ENCODE measurements at regions not wholly inside any gene's neighbourhood (a gene's known extent, or its start where the extent isn't known, plus 50 kb on each side); places are given as distances from the start of the nearest gene placed in this dataset.

- ChIA-PET POLR2A (no interaction called here), CTCF (interaction anchor here (1.5 kb wide), 1 partner anchor 16 kb away, joined by 3 read pairs; no protein-coding TSS in a partner anchor)
Observed at GRCh38 chr4:165613581-165613980, 234.8 kb downstream of the CPE start.

More at GRCh38 chr4:165613581-165613980, 234.8 kb downstream of the CPE start:
- dilution Hi-C loops (cut with MboI; ENCODE audit: extremely low pct_ligation_motif_present, low sequenced_read_pairs), result no loop called here
- no peaks in the 10 kb centered on the region for H3K4me1 ChIP-seq (ENCODE audit: control insufficient read depth, extremely low read depth, insufficient read depth, low read length)
- H3K79me2 ChIP-seq (ENCODE audit: control insufficient read depth, insufficient read depth, low read length), result no peaks in the 10 kb centered on the region
- no peaks in the 10 kb centered on the region for H4K20me1 ChIP-seq (replicated peaks; ENCODE audit: control insufficient read depth, extremely low read depth, insufficient read depth, low read length)
- no peak overlapping the region for H3K4me3 ChIP-seq (replicated peaks in 1 of 3; ENCODE audit: insufficient read depth in 1 of 3, low read depth in 1 of 3, low read length in 3 of 3)
- TF ChIP-seq FOS (IDR thresholded peaks at IDR 0.05; ENCODE audit: borderline replicate concordance, insufficient read depth, low read length), result no peak
- TF ChIP-seq POLR2AphosphoS5 (IDR thresholded peaks at IDR 0.05; ENCODE audit: insufficient read depth, low read depth, low read length), result no peak
- TF ChIP-seq EZH2 (IDR thresholded peaks at IDR 0.05; ENCODE audit: borderline replicate concordance, low read depth, low read length, severe bottlenecking), result no peak
- TF ChIP-seq GATA2 (IDR thresholded peaks at IDR 0.05; ENCODE audit: insufficient read depth, insufficient read length, low read depth, low read length), result no peak
- TF ChIP-seq CTCF (IDR thresholded peaks at IDR 0.05; ENCODE audit: extremely low read depth in 1 of 2, insufficient read depth in 1 of 2, low read depth in 1 of 2, low read length in 2 of 2), result no peak
- no peak for TF ChIP-seq MAX (IDR thresholded peaks at IDR 0.05; ENCODE audit: insufficient read depth, insufficient read length)
- TF ChIP-seq JUN (IDR thresholded peaks at IDR 0.05; ENCODE audit: borderline replicate concordance, insufficient read depth, insufficient read length, low read depth), result no peak
- TF ChIP-seq MYC (IDR thresholded peaks at IDR 0.05; ENCODE audit: low read depth, low read length), result no peak
- TF ChIP-seq POLR2A (IDR thresholded peaks at IDR 0.05; ENCODE audit: low read depth, low read length), result no peak
- no TSS peak for BruUV-seq (replicated peaks)
- H3K9ac ChIP-seq (replicated peaks; ENCODE audit: extremely low read depth, insufficient read depth, low read length), result no peak overlapping the region
- no peaks in the 10 kb centered on the region for H3K36me3 ChIP-seq (ENCODE audit: control insufficient read depth in 2 of 2, extremely low read depth in 1 of 2, insufficient read depth in 2 of 2, low read length in 2 of 2)
- no peak overlapping the region for H3K27ac ChIP-seq (ENCODE audit: insufficient read depth, low read depth, low read length)
- no peaks in the 10 kb centered on the region for H3K27me3 ChIP-seq (ENCODE audit: control insufficient read depth in 2 of 2, insufficient read depth in 2 of 2, low read length in 2 of 2)
- H3K9me1 ChIP-seq (replicated peaks; ENCODE audit: control insufficient read depth, extremely low read depth, insufficient read depth, low read length), result no peaks in the 10 kb centered on the region
- intact Hi-C loops (cut with micrococcal nuclease), result no loop called here
- no peak overlapping the region for H3K4me2 ChIP-seq (ENCODE audit: insufficient read depth, low read length)
- FAIRE-seq, result no peak
- no peaks in the 10 kb centered on the region for H3K9me3 ChIP-seq (replicated peaks; ENCODE audit: control insufficient read depth, insufficient read depth, low read length)
- no peak for DNase-seq (ENCODE audit: low read depth, low spot score)
- no peak overlapping the region for H2AFZ ChIP-seq (ENCODE audit: low read depth, low read length)
